Gastroesophageal sphincter (tissue), 4 donors: ENCODE measurements at regions not wholly inside any gene's neighbourhood (a gene's known extent, or its start where the extent isn't known, plus 50 kb on each side); places are given as distances from the start of the nearest gene placed in this dataset.

ENCODE experiments used
- ATAC-seq: fragments of 150-250 bp; one replicate; pipeline ENCODE4 v1.9.1; 2016; ENCODE audit warnings: mild to moderate bottlenecking, moderate library complexity
- H3K27ac ChIP-seq, 4 donors: fragments of 200-600 bp; sonication (generic) in 3 of 4; 1 replicate in 3 of 4; 2 replicates in 1 of 4; pipeline ENCODE4 v1.5.1; 2016 to 2019
- H3K27me3 ChIP-seq: fragments of 200-600 bp; sonication (generic); one replicate; pipeline ENCODE4 v1.5.1; 2019
- H3K36me3 ChIP-seq, 2 donors: fragments of 200-600 bp; sonication (generic); one replicate each; pipeline ENCODE4 v1.5.1; 2019; ENCODE audit warnings: control low read depth in 1 of 2
- H3K4me1 ChIP-seq, 3 donors: fragments of 200-600 bp; sonication (generic); 1 replicate in 2 of 3; 2 replicates in 1 of 3; pipeline ENCODE4 v1.5.1; 2016 to 2019; ENCODE audit warnings: control low read depth in 2 of 3
- H3K4me3 ChIP-seq, 2 donors: fragments of 200-600 bp; sonication (generic); one replicate each; pipeline ENCODE4 v1.5.1; 2019; ENCODE audit warnings: mild to moderate bottlenecking in 1 of 2, moderate library complexity in 1 of 2
- H3K9me3 ChIP-seq, 3 donors: fragments of 200-600 bp; sonication (generic); one replicate each; pipeline ENCODE4 v1.5.1; 2017 to 2019; ENCODE audit warnings: control low read depth in 2 of 3
- EP300 ChIP-seq: sonication (generic); formaldehyde crosslinking; IDR thresholded peaks from one replicate; pipeline ENCODE4 v1.6.1; 2017; ENCODE audit warnings: antibody characterized with exemption, mild to moderate bottlenecking
- POLR2A ChIP-seq, 2 donors: fragments of 450-650 bp; IDR thresholded peaks; one replicate each; pipeline ENCODE4 v1.6.1; 2017; ENCODE audit warnings: antibody characterized with exemption in 2 of 2, mild to moderate bottlenecking in 2 of 2, moderate library complexity in 1 of 2
- POLR2AphosphoS5 ChIP-seq: sonication (generic); formaldehyde crosslinking; IDR thresholded peaks from one replicate; pipeline ENCODE4 v1.6.1; 2017; ENCODE audit warnings: antibody characterized with exemption
- WGBS, 2 donors: methylation state at CpG; one replicate each; pipeline ENCODE4 v1.1.5; 2018; ENCODE audit warnings: low coverage in 1 of 2; 5-methylcytosine and 5-hydroxymethylcytosine counted together
- TF ChIP-seq, protein P1 (sequence below), 4 experiments: fragments of 200-600 bp in 2 of 4; fragments of 450-650 bp in 2 of 4; sonication (generic) in 1 of 4; IDR thresholded peaks; one replicate each; pipeline ENCODE4 v1.5.1; 2017 to 2019; ENCODE audit warnings: antibody characterized with exemption in 4 of 4, mild to moderate bottlenecking in 2 of 4, moderate library complexity in 2 of 4

DNA sequence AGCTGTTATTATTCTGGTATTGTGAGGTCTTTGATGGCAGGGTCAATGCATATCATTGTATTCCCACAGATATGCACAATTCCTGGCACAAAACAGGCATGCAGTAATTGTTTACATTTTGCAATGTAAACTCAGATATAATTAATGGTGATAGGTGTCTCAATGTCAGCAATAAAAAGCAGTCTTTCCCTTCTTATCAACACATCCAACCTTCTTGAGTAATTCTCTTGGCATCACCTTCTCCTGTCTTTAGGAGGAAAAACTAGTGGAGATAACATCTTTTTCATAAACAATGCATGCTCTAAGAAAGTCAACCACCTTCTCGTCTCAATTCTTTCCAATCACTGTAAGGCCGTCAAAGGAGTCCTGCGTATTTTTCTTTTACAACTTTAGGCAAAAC lies 313.3 kb upstream of the GULP1 start:
- Histone ChIP-seq H3K36me3 (no peaks in the 10 kb centered on the region), H3K9me3 (no peaks in the 10 kb centered on the region), H3K27ac (no peak overlapping the region), H3K4me3 (no peak overlapping the region), H3K4me1 (peaks cover 0 to 5% (median 0%) of the 10 kb centered on the region in 3 donors), H3K27me3 (no peaks in the 10 kb centered on the region)
- TF ChIP-seq EP300 (no peak), POLR2A (IDR thresholded peaks at IDR 0.05) (no peak), POLR2AphosphoS5 (no peak)
- TF ChIP-seq, protein P1, sequence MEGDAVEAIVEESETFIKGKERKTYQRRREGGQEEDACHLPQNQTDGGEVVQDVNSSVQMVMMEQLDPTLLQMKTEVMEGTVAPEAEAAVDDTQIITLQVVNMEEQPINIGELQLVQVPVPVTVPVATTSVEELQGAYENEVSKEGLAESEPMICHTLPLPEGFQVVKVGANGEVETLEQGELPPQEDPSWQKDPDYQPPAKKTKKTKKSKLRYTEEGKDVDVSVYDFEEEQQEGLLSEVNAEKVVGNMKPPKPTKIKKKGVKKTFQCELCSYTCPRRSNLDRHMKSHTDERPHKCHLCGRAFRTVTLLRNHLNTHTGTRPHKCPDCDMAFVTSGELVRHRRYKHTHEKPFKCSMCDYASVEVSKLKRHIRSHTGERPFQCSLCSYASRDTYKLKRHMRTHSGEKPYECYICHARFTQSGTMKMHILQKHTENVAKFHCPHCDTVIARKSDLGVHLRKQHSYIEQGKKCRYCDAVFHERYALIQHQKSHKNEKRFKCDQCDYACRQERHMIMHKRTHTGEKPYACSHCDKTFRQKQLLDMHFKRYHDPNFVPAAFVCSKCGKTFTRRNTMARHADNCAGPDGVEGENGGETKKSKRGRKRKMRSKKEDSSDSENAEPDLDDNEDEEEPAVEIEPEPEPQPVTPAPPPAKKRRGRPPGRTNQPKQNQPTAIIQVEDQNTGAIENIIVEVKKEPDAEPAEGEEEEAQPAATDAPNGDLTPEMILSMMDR (IDR thresholded peaks at IDR 0.05), result no peak
- 88 to 97% methylated on average over 3 of the region's 3 CpGs for WGBS, 2 donors
- no peak for ATAC-seq

DNA sequence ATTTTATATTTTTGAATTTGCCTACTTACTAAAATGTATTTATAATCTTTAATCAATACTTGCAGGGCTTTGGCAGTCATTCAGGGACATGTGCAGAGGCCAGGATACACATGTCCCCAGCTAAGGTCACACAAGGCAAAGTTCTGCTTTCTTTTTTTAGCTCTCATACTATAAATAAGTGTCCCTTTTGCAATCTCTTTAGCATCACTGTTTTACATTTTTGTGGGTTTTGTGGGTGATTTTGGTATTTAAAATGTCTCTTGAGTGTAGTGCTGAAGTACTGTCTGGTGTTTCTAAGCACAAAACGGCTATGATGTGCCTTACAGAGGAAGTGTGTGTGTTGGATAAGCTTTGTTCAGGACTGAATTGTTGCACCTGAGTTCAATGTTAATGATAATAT lies 309.0 kb upstream of the GULP1 start:
- TF ChIP-seq, protein P1 (IDR thresholded peaks at IDR 0.05), result no peak
- TF ChIP-seq POLR2AphosphoS5 (no peak), EP300 (no peak), POLR2A (IDR thresholded peaks at IDR 0.05) (no peak)
- H3K27me3 ChIP-seq, result no peaks in the 10 kb centered on the region
- H3K4me3 ChIP-seq, result no peak overlapping the region
- no peaks in the 10 kb centered on the region for H3K9me3 ChIP-seq
- H3K36me3 ChIP-seq, result no peaks in the 10 kb centered on the region
- H3K4me1 ChIP-seq, result peaks cover 0 to 5% (median 0%) of the 10 kb centered on the region in 3 donors
- no peak for ATAC-seq
- 33 to 57% methylated on average over 1 of the region's 1 CpG for WGBS, 2 donors
- H3K27ac ChIP-seq, result no peak overlapping the region

DNA sequence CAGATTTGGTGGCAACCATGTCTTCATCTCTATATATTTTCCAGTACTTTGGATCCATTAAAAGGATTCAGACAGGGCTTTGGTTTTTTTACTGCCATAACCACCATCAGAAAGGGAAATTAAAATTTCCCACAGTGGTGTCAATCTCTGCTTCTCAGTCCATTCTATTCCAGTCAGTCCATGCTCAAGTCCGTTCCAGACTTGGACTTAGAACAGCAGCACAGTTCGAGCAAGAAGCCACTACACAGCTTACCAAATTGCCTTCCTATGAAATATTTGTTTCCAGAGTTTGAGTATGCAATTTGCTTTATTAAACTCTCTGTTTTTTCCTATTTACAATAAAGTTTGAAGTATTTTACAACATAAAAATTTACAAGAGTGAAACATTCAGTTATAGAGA lies 306.5 kb upstream of the GULP1 start:
- H3K4me1 ChIP-seq, result peaks cover 0 to 5% (median 0%) of the 10 kb centered on the region in 3 donors
- no peak for ATAC-seq
- no peaks in the 10 kb centered on the region for H3K36me3 ChIP-seq
- TF ChIP-seq POLR2AphosphoS5, result no peak
- TF ChIP-seq POLR2A (IDR thresholded peaks at IDR 0.05), result no peak
- no peak for TF ChIP-seq EP300
- TF ChIP-seq, protein P1 (IDR thresholded peaks at IDR 0.05), result no peak
- 70 to 83% methylated on average over 2 of the region's 2 CpGs for WGBS, 2 donors
- H3K9me3 ChIP-seq, result no peaks in the 10 kb centered on the region
- H3K4me3 ChIP-seq, result no peak overlapping the region
- no peaks in the 10 kb centered on the region for H3K27me3 ChIP-seq
- no peak overlapping the region for H3K27ac ChIP-seq

DNA sequence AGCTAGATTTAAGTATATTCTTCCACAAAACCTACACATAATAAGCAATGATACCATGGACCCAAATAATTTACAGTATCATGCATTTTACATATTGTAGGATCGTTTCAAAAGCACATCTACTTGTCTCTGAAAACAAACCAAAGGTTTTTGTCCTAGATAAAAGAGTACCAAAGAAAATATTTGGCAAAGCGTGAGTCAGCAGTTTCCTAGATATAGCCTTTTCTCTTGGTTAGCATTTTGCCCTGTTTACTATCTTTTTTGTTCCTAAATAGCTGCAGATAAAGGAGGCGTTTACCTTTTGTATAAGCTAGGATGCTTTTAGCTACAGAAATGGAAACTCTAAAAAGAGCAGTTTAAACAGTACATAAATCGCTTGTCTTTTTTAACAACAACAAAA lies 305.8 kb upstream of the GULP1 start:
- no peak for ATAC-seq
- 56 to 57% methylated on average over 2 to 4 of the region's 4 CpGs for WGBS, 2 donors

More for the DNA sequence above, 305.8 kb upstream of the GULP1 start:
- no peaks in the 10 kb centered on the region for H3K36me3 ChIP-seq
- no peak for TF ChIP-seq POLR2A (IDR thresholded peaks at IDR 0.05)
- TF ChIP-seq POLR2AphosphoS5, result no peak
- TF ChIP-seq EP300, result no peak
- TF ChIP-seq, protein P1 (IDR thresholded peaks at IDR 0.05), result no peak
- H3K27ac ChIP-seq, result no peak overlapping the region
- no peaks in the 10 kb centered on the region for H3K27me3 ChIP-seq
- no peaks in the 10 kb centered on the region for H3K9me3 ChIP-seq
- no peak overlapping the region for H3K4me3 ChIP-seq
- peaks cover 0 to 5% (median 0%) of the 10 kb centered on the region in 3 donors for H3K4me1 ChIP-seq
